SK-N-SH (cell line): ENCODE measurements at regions not wholly inside any gene's neighbourhood (a gene's known extent, or its start where the extent isn't known, plus 50 kb on each side); places are given as distances from the start of the nearest gene placed in this dataset.

Experiments
- CTCF ChIA-PET: fragments of 300-600, 350-600 bp; formaldehyde crosslinking; extraction: SDS; loops from one replicate; lab custom pipeline; 2021; lab: Yijun Ruan, JAX
- POLR2A ChIA-PET: fragments of 350-600 bp; sonication (Branson Sonifier 250); formaldehyde crosslinking; extraction: SDS; loops from one replicate; lab custom pipeline; 2020; ENCODE audit warnings: antibody characterized with exemption, inconsistent platforms; lab: Yijun Ruan, JAX
- DNase-seq: peaks from one replicate; pipeline ENCODE4 v3.0.0; 2012
- H2AFZ ChIP-seq: fragments of 200-600 bp; sonication (generic); 2 replicates; pipeline ENCODE4 v1.8.1; 2016; ENCODE audit warnings: antibody characterized with exemption, mild to moderate bottlenecking, low read depth
- H3F3A ChIP-seq: fragments of 200-600 bp; sonication (generic); replicated peaks from 2 replicates; pipeline ENCODE3; 2016; ENCODE audit warnings: antibody characterized with exemption, mild to moderate bottlenecking; ENCODE audit not compliant: insufficient read depth
- H3K27ac ChIP-seq, 2 experiments: fragments of 200-500 bp in 1 of 2; fragments of 200-600 bp in 1 of 2; sonication (Bioruptor generic) in 1 of 2; sonication (generic), shearing (Covaris generic) in 1 of 2; 2 replicates each; pipeline versions ENCODE4 v1.5.1 to v1.6.1; 2014 to 2016; ENCODE audit warnings: low read depth in 2 of 2, inconsistent platforms in 1 of 2, low read length in 1 of 2, mild to moderate bottlenecking in 1 of 2, mixed read lengths in 1 of 2
- H3K27me3 ChIP-seq: fragments of 200-600 bp; sonication (generic), shearing (Covaris generic); 2 replicates; pipeline ENCODE4 v1.6.1; 2016; ENCODE audit warnings: mixed run types; ENCODE audit not compliant: insufficient read depth
- H3K36me3 ChIP-seq, 2 experiments: fragments of 200-500 bp in 1 of 2; fragments of 200-600 bp in 1 of 2; sonication (Bioruptor generic) in 1 of 2; sonication (generic) in 1 of 2; replicated peaks in 1 of 2; 2 replicates each; pipeline versions ENCODE3 to v1.5.1; 2014 to 2016; ENCODE audit warnings: low read length in 1 of 2, mild to moderate bottlenecking in 1 of 2; ENCODE audit not compliant: insufficient read depth in 2 of 2, control insufficient read depth in 1 of 2
- H3K4me1 ChIP-seq, 2 experiments: fragments of 200-500 bp in 1 of 2; fragments of 200-600 bp in 1 of 2; sonication (Bioruptor generic) in 1 of 2; sonication (generic), shearing (Covaris generic) in 1 of 2; 2 replicates each; pipeline versions ENCODE4 v1.5.1 to v1.6.1; 2014 to 2016; ENCODE audit warnings: low read depth in 1 of 2, low read length in 1 of 2, mixed run types in 1 of 2; ENCODE audit not compliant: insufficient read depth in 2 of 2, control insufficient read depth in 1 of 2
- H3K4me2 ChIP-seq: fragments of 200-600 bp; sonication (generic), shearing (Covaris generic); 2 replicates; pipeline ENCODE4 v1.6.1; 2017; ENCODE audit warnings: mixed run types
- H3K4me3 ChIP-seq, 2 experiments: fragments of 200-500 bp in 1 of 2; fragments of 200-600 bp in 1 of 2; sonication (Bioruptor generic) in 1 of 2; sonication (generic), shearing (Covaris generic) in 1 of 2; 2 replicates each; pipeline versions ENCODE4 v1.5.1 to v1.8.1; 2014 to 2016; ENCODE audit warnings: low read depth in 2 of 2, inconsistent platforms in 1 of 2, low read length in 1 of 2, mild to moderate bottlenecking in 1 of 2, mixed read lengths in 1 of 2, moderate library complexity in 1 of 2
- H3K79me2 ChIP-seq: fragments of 200-600 bp; sonication (generic); 2 replicates; pipeline ENCODE4 v1.8.1; 2017; ENCODE audit warnings: mild to moderate bottlenecking; ENCODE audit not compliant: insufficient read depth
- H3K9ac ChIP-seq: fragments of 200-600 bp; sonication (generic); 2 replicates; pipeline ENCODE4 v1.6.1; 2017; ENCODE audit warnings: mixed run types
- H3K9me2 ChIP-seq: fragments of 200-600 bp; sonication (generic); 2 replicates; pipeline ENCODE4 v1.6.1; 2017; ENCODE audit warnings: mixed run types
- H3K9me3 ChIP-seq: fragments of 200-600 bp; sonication (generic); 2 replicates; pipeline ENCODE4 v1.6.1; 2017; ENCODE audit warnings: mixed run types, mild to moderate bottlenecking, moderate library complexity
- H4K20me1 ChIP-seq: fragments of 200-600 bp; sonication (generic); 2 replicates; pipeline ENCODE4 v1.6.1; 2017; ENCODE audit warnings: mild to moderate bottlenecking, mixed run types; ENCODE audit not compliant: insufficient read depth
- CHD2 ChIP-seq: fragments of 150-350 bp; IDR thresholded peaks from 2 replicates; pipeline ENCODE4 v1.6.1; 2018; ENCODE audit warnings: low read length; ENCODE audit not compliant: partially characterized antibody
- FOSL2 ChIP-seq: IDR thresholded peaks from 2 replicates; pipeline ENCODE4 v1.4.0; 2012; ENCODE audit warnings: low read depth, mild to moderate bottlenecking, moderate library complexity, borderline replicate concordance
- FOXM1 ChIP-seq: IDR thresholded peaks from 2 replicates; pipeline ENCODE4 v1.4.0; 2012; ENCODE audit warnings: low read depth, mild to moderate bottlenecking
- GABPA ChIP-seq: IDR thresholded peaks from 2 replicates; pipeline ENCODE4 v1.4.0; 2012; ENCODE audit warnings: low read depth, mild to moderate bottlenecking
- GATA2 ChIP-seq: sonication (generic); formaldehyde crosslinking; IDR thresholded peaks from 2 replicates; pipeline ENCODE4 v1.5.0; 2020; ENCODE audit warnings: mild to moderate bottlenecking, missing genetic modification reagents
- MEF2A ChIP-seq: IDR thresholded peaks from 2 replicates; pipeline ENCODE4 v1.4.0; 2012; ENCODE audit warnings: low read depth, borderline replicate concordance
- NFIC ChIP-seq: IDR thresholded peaks from 2 replicates; pipeline ENCODE4 v1.4.0; 2012; ENCODE audit warnings: borderline replicate concordance
- POLR2AphosphoS5 ChIP-seq: IDR thresholded peaks from 2 replicates; pipeline ENCODE4 v1.6.1; 2012; ENCODE audit warnings: low read depth, low read length
- RCOR1 ChIP-seq: fragments of 150-350 bp; IDR thresholded peaks from 2 replicates; pipeline ENCODE4 v1.6.1; 2017; ENCODE audit warnings: antibody characterized with exemption, low read length
- REST ChIP-seq: IDR thresholded peaks from 2 replicates; pipeline ENCODE4 v1.6.1; 2012; ENCODE audit warnings: mild to moderate bottlenecking, low read depth, low read length, moderate library complexity
- RFX5 ChIP-seq: IDR thresholded peaks from 2 replicates; pipeline ENCODE4 v1.6.1; 2012; ENCODE audit warnings: mild to moderate bottlenecking, improper control_type of control experiment, low read length
- SMC3 ChIP-seq: IDR thresholded peaks from 2 replicates; pipeline ENCODE4 v1.6.1; 2012; ENCODE audit warnings: low read depth, low read length, improper control_type of control experiment
- TAF1 ChIP-seq: IDR thresholded peaks from 2 replicates; pipeline ENCODE4 v1.6.1; 2012; ENCODE audit warnings: low read depth, mild to moderate bottlenecking, low read length, moderate library complexity, borderline replicate concordance
- YY1 ChIP-seq: IDR thresholded peaks from 2 replicates; pipeline ENCODE4 v1.4.0; 2012; ENCODE audit warnings: low read depth, mild to moderate bottlenecking
- ZBTB33 ChIP-seq: IDR thresholded peaks from 2 replicates; pipeline ENCODE4 v1.4.0; 2012; ENCODE audit warnings: low read depth, borderline replicate concordance
- WGBS: methylation state at CpG from one replicate; pipeline ENCODE4 v1.1.6; 2017; ENCODE audit warnings: low lambda C conversion rate; 5-methylcytosine and 5-hydroxymethylcytosine counted together
- TF ChIP-seq, protein P1 (sequence below): fragments of 200-600 bp; sonication (generic); IDR thresholded peaks from 2 replicates; pipeline ENCODE4 v1.6.1; 2017; ENCODE audit warnings: antibody characterized with exemption, mild to moderate bottlenecking, moderate library complexity

DNA sequence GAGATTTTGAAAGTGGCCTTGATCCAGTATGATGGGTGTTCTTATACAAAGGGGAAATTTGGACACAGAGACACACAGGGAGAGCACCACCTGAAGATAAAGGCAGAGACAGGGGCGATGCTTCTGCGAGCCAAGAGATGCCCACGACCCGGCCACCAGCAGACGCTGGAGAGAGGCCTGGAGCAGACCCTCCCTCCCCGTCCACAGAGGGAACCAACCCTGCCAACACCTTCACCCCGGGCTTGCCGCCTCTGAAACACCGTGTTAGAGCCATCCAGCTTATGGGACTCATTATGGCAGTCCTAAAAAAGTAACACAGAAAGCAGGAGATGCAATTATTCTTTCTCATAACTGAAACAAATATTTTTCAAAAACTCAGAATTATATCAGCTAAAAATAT is 303.3 kb upstream of the SHH start:
- no peaks in the 10 kb centered on the region for H3F3A ChIP-seq
- no peak overlapping the region for H3K4me3 ChIP-seq
- H3K27ac ChIP-seq = no peak overlapping the region
- no peak overlapping the region for H3K4me2 ChIP-seq
- ChIA-PET POLR2A (no interaction called here), CTCF (no interaction called here)
- no peak for DNase-seq
- H3K9me2 ChIP-seq = no peaks in the 10 kb centered on the region
- H3K9me3 ChIP-seq = no peaks in the 10 kb centered on the region
- no peak overlapping the region for H2AFZ ChIP-seq
- no peak for TF ChIP-seq POLR2AphosphoS5
- no peak for TF ChIP-seq SMC3
- TF ChIP-seq RFX5 = no peak
- no peak for TF ChIP-seq YY1
- TF ChIP-seq NFIC = no peak
- no peak for TF ChIP-seq GATA2
- no peak for TF ChIP-seq CHD2
- no peak for TF ChIP-seq MEF2A
- no peak for TF ChIP-seq RCOR1
- TF ChIP-seq ZBTB33 = no peak
- no peak for TF ChIP-seq GABPA
- no peak for TF ChIP-seq REST
- TF ChIP-seq, protein P1, sequence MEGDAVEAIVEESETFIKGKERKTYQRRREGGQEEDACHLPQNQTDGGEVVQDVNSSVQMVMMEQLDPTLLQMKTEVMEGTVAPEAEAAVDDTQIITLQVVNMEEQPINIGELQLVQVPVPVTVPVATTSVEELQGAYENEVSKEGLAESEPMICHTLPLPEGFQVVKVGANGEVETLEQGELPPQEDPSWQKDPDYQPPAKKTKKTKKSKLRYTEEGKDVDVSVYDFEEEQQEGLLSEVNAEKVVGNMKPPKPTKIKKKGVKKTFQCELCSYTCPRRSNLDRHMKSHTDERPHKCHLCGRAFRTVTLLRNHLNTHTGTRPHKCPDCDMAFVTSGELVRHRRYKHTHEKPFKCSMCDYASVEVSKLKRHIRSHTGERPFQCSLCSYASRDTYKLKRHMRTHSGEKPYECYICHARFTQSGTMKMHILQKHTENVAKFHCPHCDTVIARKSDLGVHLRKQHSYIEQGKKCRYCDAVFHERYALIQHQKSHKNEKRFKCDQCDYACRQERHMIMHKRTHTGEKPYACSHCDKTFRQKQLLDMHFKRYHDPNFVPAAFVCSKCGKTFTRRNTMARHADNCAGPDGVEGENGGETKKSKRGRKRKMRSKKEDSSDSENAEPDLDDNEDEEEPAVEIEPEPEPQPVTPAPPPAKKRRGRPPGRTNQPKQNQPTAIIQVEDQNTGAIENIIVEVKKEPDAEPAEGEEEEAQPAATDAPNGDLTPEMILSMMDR = no peak
- no peak for TF ChIP-seq FOXM1
- TF ChIP-seq FOSL2 = no peak
- no peak for TF ChIP-seq TAF1
- no peaks in the 10 kb centered on the region for H3K79me2 ChIP-seq
- no peaks in the 10 kb centered on the region for H3K36me3 ChIP-seq
- H3K4me1 ChIP-seq = no peaks in the 10 kb centered on the region
- no peaks in the 10 kb centered on the region for H4K20me1 ChIP-seq
- under 1% methylated on average over 9 of the region's 9 CpGs for WGBS
- H3K9ac ChIP-seq = no peak overlapping the region
- peaks cover 50% of the 10 kb centered on the region for H3K27me3 ChIP-seq
